ENCODE measurements at regions not wholly inside any gene's neighbourhood (a gene's known extent, or its start where the extent isn't known, plus 50 kb on each side); places are given as distances from the start of the nearest gene placed in this dataset.
"Not testable (repeated sequence)": the region's sequence is repeated elsewhere in the genome, so short reads cannot be mapped to it uniquely, and the experiment has no call there.

DNA sequence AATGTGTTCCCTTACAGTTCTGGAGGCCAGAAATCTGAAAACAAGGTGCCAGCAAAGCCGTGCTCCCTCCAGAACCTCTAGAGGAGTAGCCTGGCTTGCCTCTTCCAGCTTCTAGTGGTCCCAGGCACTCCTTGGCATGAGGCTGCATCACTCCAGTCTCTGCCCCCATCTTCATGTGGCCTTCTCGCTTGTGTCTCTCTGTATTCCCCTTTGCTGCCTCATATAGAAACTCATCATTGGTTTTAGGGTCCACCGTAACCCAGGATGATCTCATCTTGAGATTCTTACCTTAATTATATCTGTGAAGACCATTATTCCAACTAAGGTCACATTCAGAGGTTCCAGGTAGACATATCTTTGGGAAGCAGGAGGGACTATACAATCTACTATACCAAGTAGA is 182.4 kb downstream of the SKIDA1 start:
- H3K4me3 Mint-ChIP-seq = no peak overlapping the region
- ChIA-PET CTCF (no interaction called here), POLR2A (no interaction called here)
- H3K36me3 Mint-ChIP-seq (ENCODE audit: low read depth) = no peaks in the 10 kb centered on the region
- no peaks in the 10 kb centered on the region for H3K4me1 Mint-ChIP-seq (ENCODE audit: low read depth)
- TF ChIP-seq, protein P1, sequence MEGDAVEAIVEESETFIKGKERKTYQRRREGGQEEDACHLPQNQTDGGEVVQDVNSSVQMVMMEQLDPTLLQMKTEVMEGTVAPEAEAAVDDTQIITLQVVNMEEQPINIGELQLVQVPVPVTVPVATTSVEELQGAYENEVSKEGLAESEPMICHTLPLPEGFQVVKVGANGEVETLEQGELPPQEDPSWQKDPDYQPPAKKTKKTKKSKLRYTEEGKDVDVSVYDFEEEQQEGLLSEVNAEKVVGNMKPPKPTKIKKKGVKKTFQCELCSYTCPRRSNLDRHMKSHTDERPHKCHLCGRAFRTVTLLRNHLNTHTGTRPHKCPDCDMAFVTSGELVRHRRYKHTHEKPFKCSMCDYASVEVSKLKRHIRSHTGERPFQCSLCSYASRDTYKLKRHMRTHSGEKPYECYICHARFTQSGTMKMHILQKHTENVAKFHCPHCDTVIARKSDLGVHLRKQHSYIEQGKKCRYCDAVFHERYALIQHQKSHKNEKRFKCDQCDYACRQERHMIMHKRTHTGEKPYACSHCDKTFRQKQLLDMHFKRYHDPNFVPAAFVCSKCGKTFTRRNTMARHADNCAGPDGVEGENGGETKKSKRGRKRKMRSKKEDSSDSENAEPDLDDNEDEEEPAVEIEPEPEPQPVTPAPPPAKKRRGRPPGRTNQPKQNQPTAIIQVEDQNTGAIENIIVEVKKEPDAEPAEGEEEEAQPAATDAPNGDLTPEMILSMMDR (IDR thresholded peaks at IDR 0.05) = no peak
- H3K27ac Mint-ChIP-seq = no peak overlapping the region
- ATAC-seq = no peak
- DNase-seq = no peak
- H3K27me3 Mint-ChIP-seq = peaks cover 4% of the 10 kb centered on the region
- intact Hi-C loops (cut with micrococcal nuclease) = no loop called here
- no peaks in the 10 kb centered on the region for H3K9me3 Mint-ChIP-seq

DNA sequence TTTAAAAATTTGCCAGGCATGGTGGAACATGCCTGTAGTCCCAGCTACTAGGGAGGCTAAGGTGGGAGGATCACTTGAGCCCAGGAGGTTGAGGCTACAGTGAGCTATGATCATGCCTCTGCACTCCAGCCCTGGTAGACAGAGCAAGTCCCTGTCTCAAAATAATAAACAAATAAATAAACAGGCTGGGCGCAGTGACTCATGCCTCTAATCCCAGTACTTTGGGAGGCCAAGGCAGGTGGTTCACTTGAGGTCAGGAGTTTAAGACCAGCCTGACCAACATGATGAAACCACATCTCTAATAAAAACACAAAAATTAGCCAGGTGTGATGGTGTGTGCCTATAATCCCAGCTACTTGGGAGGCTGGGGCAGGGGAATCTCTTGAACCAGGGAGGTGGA is 183.0 kb downstream of the SKIDA1 start:
- intact Hi-C loops (cut with micrococcal nuclease); ATAC-seq; H3K4me1 Mint-ChIP-seq (ENCODE audit: low read depth): not testable (repeated sequence)

GRCh38 chr10:21340331-21340730 is 185.2 kb downstream of the SKIDA1 start:
- intact Hi-C loops (cut with micrococcal nuclease) = no loop called here
- no peak for DNase-seq
- no peaks in the 10 kb centered on the region for H3K4me1 Mint-ChIP-seq (ENCODE audit: low read depth)
- H3K27ac Mint-ChIP-seq = no peak overlapping the region
- POLR2A ChIA-PET = no interaction called here
- peaks cover 2% of the 10 kb centered on the region for H3K9me3 Mint-ChIP-seq
- no peak for ATAC-seq
- H3K27me3 Mint-ChIP-seq = peaks cover 5% of the 10 kb centered on the region
- H3K36me3 Mint-ChIP-seq (ENCODE audit: low read depth) = no peaks in the 10 kb centered on the region
- CTCF ChIA-PET = no interaction called here
- TF ChIP-seq, protein P1 (IDR thresholded peaks at IDR 0.05) = no peak
- no peak overlapping the region for H3K4me3 Mint-ChIP-seq

More for the DNA sequence above, 183.0 kb downstream of the SKIDA1 start:
- DNase-seq; CTCF ChIA-PET; POLR2A ChIA-PET; H3K27ac Mint-ChIP-seq; H3K27me3 Mint-ChIP-seq; H3K36me3 Mint-ChIP-seq (ENCODE audit: low read depth); H3K4me3 Mint-ChIP-seq; H3K9me3 Mint-ChIP-seq: not testable (repeated sequence)

- TF ChIP-seq, protein P1 (IDR thresholded peaks at IDR 0.05) = no peak
- ChIA-PET CTCF (no interaction called here), POLR2A (no interaction called here)
- ATAC-seq (no peak), DNase-seq (no peak)
- intact Hi-C loops (cut with micrococcal nuclease) = no loop called here
- H3K4me1 Mint-ChIP-seq (ENCODE audit: low read depth) = no peaks in the 10 kb centered on the region
- H3K27ac Mint-ChIP-seq = no peak overlapping the region
- no peaks in the 10 kb centered on the region for H3K36me3 Mint-ChIP-seq (ENCODE audit: low read depth)
- H3K4me3 Mint-ChIP-seq = no peak overlapping the region
- peaks cover 2% of the 10 kb centered on the region for H3K9me3 Mint-ChIP-seq
- H3K27me3 Mint-ChIP-seq = peaks cover 5% of the 10 kb centered on the region
These were observed 188.2 kb downstream of the SKIDA1 start for GRCh38 chr10:21337171-21337792.

DNA sequence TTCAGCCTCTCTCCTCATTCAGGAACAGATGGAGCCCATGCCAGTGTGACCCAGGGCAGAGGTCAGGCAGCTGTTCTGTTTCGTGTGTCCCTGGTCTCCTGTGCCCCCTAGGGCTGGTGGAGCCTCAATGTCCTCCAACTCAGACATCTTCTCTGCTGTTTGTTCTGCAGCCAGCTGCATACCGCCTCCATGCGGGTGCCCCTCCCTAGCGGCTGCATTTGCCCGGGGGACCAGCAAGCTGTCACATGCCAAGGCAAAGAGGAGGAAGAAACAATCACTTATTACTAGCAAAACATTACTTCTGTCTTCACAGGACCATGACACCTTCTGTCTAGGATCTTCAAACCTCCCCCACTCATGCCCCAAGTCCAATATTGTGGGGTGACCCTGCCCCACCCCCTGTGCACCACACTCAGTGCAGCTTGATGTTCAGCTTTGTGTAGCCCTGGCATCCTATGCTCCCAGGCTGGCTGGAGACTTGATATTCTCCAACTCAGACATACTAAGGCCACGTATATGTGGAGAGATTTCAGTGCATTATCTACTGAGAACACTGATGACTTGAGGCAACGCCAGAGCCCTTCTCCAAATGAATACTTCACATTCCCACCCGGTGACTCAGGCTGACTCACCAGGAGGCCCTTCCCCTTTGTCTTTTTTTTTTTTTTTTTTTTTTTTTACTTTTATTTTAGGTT is 188.9 kb downstream of the SKIDA1 start:
- Mint-ChIP-seq H3K4me1 (ENCODE audit: low read depth) (no peaks in the 10 kb centered on the region), H3K36me3 (ENCODE audit: low read depth) (no peaks in the 10 kb centered on the region), H3K9me3 (peaks cover 2% of the 10 kb centered on the region), H3K27me3 (peaks cover 5% of the 10 kb centered on the region), H3K27ac (no peak overlapping the region), H3K4me3 (no peak overlapping the region)
- DNase-seq = no peak
- POLR2A ChIA-PET = no interaction called here
- intact Hi-C loops (cut with micrococcal nuclease) = no loop called here
- CTCF ChIA-PET = no interaction called here
- TF ChIP-seq, protein P1 (IDR thresholded peaks at IDR 0.05) = no peak
- no peak for ATAC-seq
